ENCODE measurements at regions not wholly inside any gene's neighbourhood (a gene's known extent, or its start where the extent isn't known, plus 50 kb on each side); places are given as distances from the start of the nearest gene placed in this dataset.

GRCh38 chr4:24321131-24321530 lies 263.2 kb downstream of the DHX15 start:
- TF ChIP-seq ZFP91 (CRISPR knock-in tag; IDR thresholded peaks at IDR 0.05) (no peak), POLR2AphosphoS5 (IDR thresholded peaks at IDR 0.05; ENCODE audit: control insufficient read depth, insufficient read depth, low read depth, low read length) (no peak), CREM (IDR thresholded peaks at IDR 0.05; ENCODE audit: low read depth) (no peak), CEBPB (tag; IDR thresholded peaks at IDR 0.05) (no peak), CBFB (CRISPR knock-in tag; IDR thresholded peaks at IDR 0.05) (no peak), CTCF (IDR thresholded peaks at IDR 0.05 in 2 of 3, conservative IDR thresholded peaks at IDR 0.05 in 1 of 3; ENCODE audit: insufficient read depth in 2 of 3, low read depth in 1 of 3, low read length in 3 of 3) (no peak), PHB2 (IDR thresholded peaks at IDR 0.05; ENCODE audit: low read depth) (no peak), ETV6 (IDR thresholded peaks at IDR 0.05; ENCODE audit: borderline replicate concordance in 1 of 2, low read depth in 2 of 2, low read length in 1 of 2) (no peak), ETV6 (CRISPR knock-in tag; IDR thresholded peaks at IDR 0.05; ENCODE audit: borderline replicate concordance) (no peak), ZNF121 (CRISPR knock-in tag; conservative IDR thresholded peaks at IDR 0.05) (no peak), RERE (CRISPR knock-in tag; IDR thresholded peaks at IDR 0.05; ENCODE audit: borderline replicate concordance) (no peak), MTA2 (IDR thresholded peaks at IDR 0.05; ENCODE audit: low read depth) (no peak)
- TF ChIP-seq, protein P1, sequence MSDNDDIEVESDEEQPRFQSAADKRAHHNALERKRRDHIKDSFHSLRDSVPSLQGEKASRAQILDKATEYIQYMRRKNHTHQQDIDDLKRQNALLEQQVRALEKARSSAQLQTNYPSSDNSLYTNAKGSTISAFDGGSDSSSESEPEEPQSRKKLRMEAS (CRISPR knock-in tag; IDR thresholded peaks at IDR 0.05): no peak
- TF ChIP-seq, protein P2, sequence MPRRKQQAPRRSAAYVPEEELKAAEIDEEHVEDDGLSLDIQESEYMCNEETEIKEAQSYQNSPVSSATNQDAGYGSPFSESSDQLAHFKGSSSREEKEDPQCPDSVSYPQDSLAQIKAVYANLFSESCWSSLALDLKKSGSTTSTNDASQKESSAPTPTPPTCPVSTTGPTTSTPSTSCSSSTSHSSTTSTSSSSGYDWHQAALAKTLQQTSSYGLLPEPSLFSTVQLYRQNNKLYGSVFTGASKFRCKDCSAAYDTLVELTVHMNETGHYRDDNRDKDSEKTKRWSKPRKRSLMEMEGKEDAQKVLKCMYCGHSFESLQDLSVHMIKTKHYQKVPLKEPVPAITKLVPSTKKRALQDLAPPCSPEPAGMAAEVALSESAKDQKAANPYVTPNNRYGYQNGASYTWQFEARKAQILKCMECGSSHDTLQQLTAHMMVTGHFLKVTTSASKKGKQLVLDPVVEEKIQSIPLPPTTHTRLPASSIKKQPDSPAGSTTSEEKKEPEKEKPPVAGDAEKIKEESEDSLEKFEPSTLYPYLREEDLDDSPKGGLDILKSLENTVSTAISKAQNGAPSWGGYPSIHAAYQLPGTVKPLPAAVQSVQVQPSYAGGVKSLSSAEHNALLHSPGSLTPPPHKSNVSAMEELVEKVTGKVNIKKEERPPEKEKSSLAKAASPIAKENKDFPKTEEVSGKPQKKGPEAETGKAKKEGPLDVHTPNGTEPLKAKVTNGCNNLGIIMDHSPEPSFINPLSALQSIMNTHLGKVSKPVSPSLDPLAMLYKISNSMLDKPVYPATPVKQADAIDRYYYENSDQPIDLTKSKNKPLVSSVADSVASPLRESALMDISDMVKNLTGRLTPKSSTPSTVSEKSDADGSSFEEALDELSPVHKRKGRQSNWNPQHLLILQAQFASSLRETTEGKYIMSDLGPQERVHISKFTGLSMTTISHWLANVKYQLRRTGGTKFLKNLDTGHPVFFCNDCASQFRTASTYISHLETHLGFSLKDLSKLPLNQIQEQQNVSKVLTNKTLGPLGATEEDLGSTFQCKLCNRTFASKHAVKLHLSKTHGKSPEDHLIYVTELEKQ (CRISPR knock-in tag; IDR thresholded peaks at IDR 0.05): no peak
